HG03135 (cell line): ENCODE measurements at regions not wholly inside any gene's neighbourhood (a gene's known extent, or its start where the extent isn't known, plus 50 kb on each side); places are given as distances from the start of the nearest gene placed in this dataset.

Source experiments
- ATAC-seq: cut with Tn5 transposase; IDR thresholded peaks from one replicate; pipeline ENCODE4 v1.9.1; 2021; ENCODE audit warnings: mild to moderate bottlenecking, moderate library complexity; ENCODE audit not compliant: unreplicated experiment

GRCh38 chr7:155213955-155214740 lies 83.5 kb upstream of the INSIG1 start:
- no peak for ATAC-seq

GRCh38 chr7:155215576-155216325 lies 81.9 kb upstream of the INSIG1 start:
- no peak for ATAC-seq

- no peak for ATAC-seq
Measured at GRCh38 chr7:155216475-155217272, 81.0 kb upstream of the INSIG1 start.

GRCh38 chr7:155217634-155218033 lies 80.0 kb upstream of the INSIG1 start:
- no peak for ATAC-seq

- ATAC-seq, result no peak
Measured at GRCh38 chr7:155218276-155219153, 79.2 kb upstream of the INSIG1 start.

- ATAC-seq, result no peak
Measured at GRCh38 chr7:155219154-155219531, 78.5 kb upstream of the INSIG1 start.

GRCh38 chr7:155219947-155220769 lies 77.5 kb upstream of the INSIG1 start:
- ATAC-seq, result no peak

GRCh38 chr7:155220903-155221302 lies 76.8 kb upstream of the INSIG1 start:
- no peak for ATAC-seq

GRCh38 chr7:155221547-155221946 lies 76.1 kb upstream of the INSIG1 start:
- no peak for ATAC-seq

- no peak for ATAC-seq
Measured at GRCh38 chr7:155222061-155222460, 75.6 kb upstream of the INSIG1 start.

GRCh38 chr7:155222573-155222972 lies 75.1 kb upstream of the INSIG1 start:
- ATAC-seq, result no peak

GRCh38 chr7:155223021-155223420 lies 74.7 kb upstream of the INSIG1 start:
- ATAC-seq, result no peak

- no peak for ATAC-seq
Measured at GRCh38 chr7:155223503-155223902, 74.2 kb upstream of the INSIG1 start.

- no peak for ATAC-seq
Measured at GRCh38 chr7:155224116-155224811, 73.4 kb upstream of the INSIG1 start.

GRCh38 chr7:155225095-155225494 lies 72.6 kb upstream of the INSIG1 start:
- no peak for ATAC-seq

- no peak for ATAC-seq
Measured at GRCh38 chr7:155225516-155225915, 72.2 kb upstream of the INSIG1 start.

- no peak for ATAC-seq
Measured at GRCh38 chr7:155226261-155227003, 71.2 kb upstream of the INSIG1 start.

GRCh38 chr7:155227004-155227787 lies 70.5 kb upstream of the INSIG1 start:
- no peak for ATAC-seq
